Mesothelial cell of epicardium (in vitro differentiated cells): ENCODE measurements at regions not wholly inside any gene's neighbourhood (a gene's known extent, or its start where the extent isn't known, plus 50 kb on each side); places are given as distances from the start of the nearest gene placed in this dataset.

Experiments used
- DNase-seq, 2 experiments: peaks; one replicate each; pipeline ENCODE4 v3.0.0; 2021; ENCODE audit warnings: low spot score in 2 of 2; ENCODE audit not compliant: unreplicated experiment in 2 of 2
- H3K27ac Mint-ChIP-seq: 2 replicates; pipeline ENCODE4 v1.8.0; 2021; ENCODE audit warnings: mixed read lengths
- H3K27me3 Mint-ChIP-seq: 2 replicates; pipeline ENCODE4 v1.8.0; 2021; ENCODE audit warnings: low read depth, mixed read lengths
- H3K36me3 Mint-ChIP-seq: 2 replicates; pipeline ENCODE4 v1.8.0; 2021; ENCODE audit warnings: mixed read lengths
- H3K4me1 Mint-ChIP-seq: 2 replicates; pipeline ENCODE4 v1.8.0; 2021; ENCODE audit warnings: mixed read lengths
- H3K4me3 Mint-ChIP-seq: 2 replicates; pipeline ENCODE4 v1.8.0; 2021; ENCODE audit warnings: mild to moderate bottlenecking, moderate library complexity, mixed read lengths
- H3K9me3 Mint-ChIP-seq: 2 replicates; pipeline ENCODE4 v1.8.0; 2021; ENCODE audit warnings: mixed read lengths
- CTCF ChIP-seq: fragments of 200-600 bp; sonication (generic); IDR thresholded peaks from one replicate; pipeline ENCODE4 v1.5.0; 2021; ENCODE audit warnings: antibody characterized with exemption; ENCODE audit not compliant: unreplicated experiment

DNA sequence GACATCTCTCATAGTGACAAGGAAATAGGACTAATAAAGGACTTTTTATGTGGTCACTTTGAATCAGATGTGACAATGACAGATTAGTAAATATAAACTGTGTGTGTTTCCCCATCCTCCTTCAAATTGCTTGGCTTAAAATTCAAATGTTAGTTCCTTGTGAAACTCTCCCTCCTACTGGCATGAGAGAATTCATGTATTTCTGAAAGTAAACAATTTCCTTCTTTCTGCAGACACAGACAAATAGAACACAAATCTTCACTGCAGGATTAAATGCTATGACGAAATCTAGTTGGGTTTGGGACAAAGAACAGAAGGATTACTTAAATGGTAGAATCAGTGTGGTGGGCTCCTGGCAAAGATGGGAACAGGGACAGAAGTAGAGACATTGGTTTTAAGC, 328.7 kb upstream of the FAM98A start:
- Mint-ChIP-seq H3K9me3 (peaks cover under 1% of the 10 kb centered on the region), H3K4me1 (peaks cover 12% of the 10 kb centered on the region), H3K27ac (no peak overlapping the region), H3K36me3 (no peaks in the 10 kb centered on the region), H3K4me3 (no peak overlapping the region), H3K27me3 (no peaks in the 10 kb centered on the region)
- no peak for TF ChIP-seq CTCF
- no peak for DNase-seq

DNA sequence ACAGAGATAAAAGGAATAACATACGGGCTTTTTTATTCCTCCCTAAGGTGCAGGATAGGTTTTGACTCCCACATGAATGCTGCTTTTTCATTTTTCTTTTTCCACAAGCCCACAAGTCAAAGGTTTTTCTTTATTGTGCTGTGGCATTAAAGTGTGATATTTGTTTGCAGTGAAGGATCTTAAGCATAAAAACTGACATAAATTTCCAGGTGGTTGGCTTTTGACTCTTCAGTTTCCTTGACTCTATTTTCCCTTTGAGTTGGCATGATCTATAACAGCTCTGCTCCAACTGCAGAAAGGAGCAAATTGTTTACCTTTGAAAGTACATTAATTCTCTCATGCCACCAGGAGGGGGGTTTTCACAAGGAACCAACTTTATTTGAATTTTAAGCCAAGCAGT, 326.2 kb upstream of the FAM98A start:
- Mint-ChIP-seq H3K4me3 (no peak overlapping the region), H3K27ac (no peak overlapping the region), H3K4me1 (peaks cover 12% of the 10 kb centered on the region), H3K9me3 (peaks cover 5% of the 10 kb centered on the region), H3K27me3 (no peaks in the 10 kb centered on the region), H3K36me3 (no peaks in the 10 kb centered on the region)
- DNase-seq: no peak
- no peak for TF ChIP-seq CTCF

GRCh38 chr2:33924586-33925169, 325.6 kb upstream of the FAM98A start:
- H3K36me3 Mint-ChIP-seq: no peaks in the 10 kb centered on the region
- peaks cover 12% of the 10 kb centered on the region for H3K4me1 Mint-ChIP-seq
- H3K4me3 Mint-ChIP-seq: no peak overlapping the region
- peaks cover 5% of the 10 kb centered on the region for H3K9me3 Mint-ChIP-seq
- no peak overlapping the region for H3K27ac Mint-ChIP-seq
- no peaks in the 10 kb centered on the region for H3K27me3 Mint-ChIP-seq
- no peak for DNase-seq
- no peak for TF ChIP-seq CTCF

- Mint-ChIP-seq H3K4me1 (no peaks in the 10 kb centered on the region), H3K9me3 (peaks cover 38% of the 10 kb centered on the region), H3K4me3 (no peak overlapping the region), H3K36me3 (no peaks in the 10 kb centered on the region), H3K27ac (no peak overlapping the region), H3K27me3 (no peaks in the 10 kb centered on the region)
- DNase-seq: no peak
- no peak for TF ChIP-seq CTCF
These were observed 318.2 kb upstream of the FAM98A start for GRCh38 chr2:33917252-33917651.

DNA sequence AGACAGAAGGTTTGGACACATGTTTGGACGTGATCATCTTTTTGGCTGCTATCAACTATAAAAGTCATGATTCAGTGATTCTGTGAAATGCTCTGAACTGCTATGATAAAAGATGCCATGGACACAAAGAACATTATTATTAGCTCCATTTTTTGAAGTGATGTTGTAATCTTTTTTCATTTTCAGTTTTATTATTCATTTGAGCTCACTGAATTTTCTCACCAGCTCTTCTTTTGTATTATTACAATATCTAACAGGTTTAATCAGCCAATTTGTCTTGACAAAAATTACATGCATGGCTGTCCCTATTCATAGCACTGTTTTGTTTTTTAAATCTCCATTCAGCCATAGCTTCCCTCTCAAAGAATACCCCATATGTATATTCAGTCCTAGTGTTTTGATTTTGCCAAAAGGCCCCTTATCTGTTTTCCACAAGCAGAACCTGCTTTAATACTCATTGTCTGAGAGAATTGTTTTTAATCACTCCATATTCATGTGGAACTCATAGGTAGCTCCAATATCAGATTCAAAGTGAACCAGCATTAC, 314.0 kb upstream of the FAM98A start:
- no peaks in the 10 kb centered on the region for H3K36me3 Mint-ChIP-seq
- no peaks in the 10 kb centered on the region for H3K27me3 Mint-ChIP-seq
- no peak overlapping the region for H3K27ac Mint-ChIP-seq
- TF ChIP-seq CTCF: no peak
- no peak for DNase-seq
- H3K4me3 Mint-ChIP-seq: no peak overlapping the region
- peaks cover 38% of the 10 kb centered on the region for H3K9me3 Mint-ChIP-seq
- no peaks in the 10 kb centered on the region for H3K4me1 Mint-ChIP-seq
